ENCODE measurements at regions not wholly inside any gene's neighbourhood (a gene's known extent, or its start where the extent isn't known, plus 50 kb on each side); places are given as distances from the start of the nearest gene placed in this dataset.

- TF ChIP-seq CTCF (IDR thresholded peaks at IDR 0.05) (no peak), POLR2A (IDR thresholded peaks at IDR 0.05; ENCODE audit: low read depth) (no peak), EP300 (IDR thresholded peaks at IDR 0.05) (no peak), POLR2AphosphoS5 (IDR thresholded peaks at IDR 0.05) (no peak)
These were observed 765.0 kb downstream of the INHBA start for GRCh38 chr7:40937879-40938278.
